ENCODE measurements at regions not wholly inside any gene's neighbourhood (a gene's known extent, or its start where the extent isn't known, plus 50 kb on each side); places are given as distances from the start of the nearest gene placed in this dataset.

GRCh38 chr2:212677466-212677865 is 138.9 kb upstream of the ERBB4 start:
- TF ChIP-seq EZH2 (IDR thresholded peaks at IDR 0.05; ENCODE audit: insufficient read depth, poor library complexity, severe bottlenecking) (no peak), EZH2phosphoT487 (IDR thresholded peaks at IDR 0.05; ENCODE audit: insufficient read depth, low read depth) (no peak)
